H1 (cell line): ENCODE measurements at regions not wholly inside any gene's neighbourhood (a gene's known extent, or its start where the extent isn't known, plus 50 kb on each side); places are given as distances from the start of the nearest gene placed in this dataset.
"Not testable (repeated sequence)": the region's sequence is repeated elsewhere in the genome, so short reads cannot be mapped to it uniquely, and the experiment has no call there.

Experiments used
- CTCF ChIA-PET: fragments of 300-600 bp; sonication (Branson Sonifier 250); formaldehyde crosslinking; loops from one replicate; lab custom pipeline; 2021; ENCODE audit not compliant: partially characterized antibody; lab: Charles Lee
- POLR2A ChIA-PET: fragments of 300-600 bp; sonication (Branson Sonifier 250); formaldehyde crosslinking; loops from one replicate; lab custom pipeline; 2021; ENCODE audit warnings: inconsistent platforms; ENCODE audit not compliant: partially characterized antibody; lab: Charles Lee
- DNase-seq, 2 experiments: peaks; one replicate each; pipeline versions ENCODE4 v3.0.0 to v3.0.0-alpha.2; 2010 to 2022; ENCODE audit warnings: low spot score in 2 of 2, low read depth in 1 of 2, mixed read lengths in 1 of 2
- FAIRE-seq: peaks from 2 replicates; lab custom pipeline; 2011; peaks lifted over from hg19 to GRCh38; lab: Jason Lieb, UNC
- H2AFZ ChIP-seq: 2 replicates; pipeline ENCODE4 v1.8.1; 2012; ENCODE audit warnings: low read length, inconsistent platforms
- H2AK5ac ChIP-seq: 2 replicates; pipeline ENCODE4 v1.6.1; 2013; ENCODE audit warnings: low read depth, low read length
- H2BK120ac ChIP-seq: replicated peaks from 2 replicates; pipeline ENCODE3; 2013; ENCODE audit warnings: low read depth, low read length, inconsistent platforms
- H2BK12ac ChIP-seq: 2 replicates; pipeline ENCODE4 v1.6.1; 2013; ENCODE audit warnings: low read depth, low read length
- H2BK15ac ChIP-seq: 2 replicates; pipeline ENCODE4 v1.6.1; 2013; ENCODE audit warnings: low read length
- H2BK20ac ChIP-seq: 2 replicates; pipeline ENCODE4 v1.6.1; 2013; ENCODE audit warnings: low read length
- H2BK5ac ChIP-seq: 2 replicates; pipeline ENCODE4 v1.6.1; 2013; ENCODE audit warnings: low read depth, low read length
- H3K14ac ChIP-seq: 2 replicates; pipeline ENCODE4 v1.6.1; 2013; ENCODE audit warnings: inconsistent platforms; ENCODE audit not compliant: insufficient read length
- H3K18ac ChIP-seq: 2 replicates; pipeline ENCODE4 v1.6.1; 2013; ENCODE audit warnings: low read length; ENCODE audit errors: extremely low read depth
- H3K23ac ChIP-seq: 2 replicates; pipeline ENCODE4 v1.6.1; 2013; ENCODE audit warnings: inconsistent platforms; ENCODE audit not compliant: insufficient read length
- H3K23me2 ChIP-seq: 2 replicates; pipeline ENCODE4 v1.6.1; 2013; ENCODE audit warnings: low read depth, low read length
- H3K27ac ChIP-seq: 2 replicates; pipeline ENCODE4 v1.6.1; 2011; ENCODE audit warnings: low read depth, low read length, inconsistent platforms
- H3K27me3 ChIP-seq, 4 experiments: replicated peaks in 1 of 4; 1 replicate in 1 of 4; 2 replicates in 3 of 4; pipeline versions ENCODE4 v1.6.1 to v1.8.1; 2011 to 2013; ENCODE audit warnings: low read length in 3 of 4, mild to moderate bottlenecking in 3 of 4, inconsistent platforms in 2 of 4, mixed read lengths in 2 of 4, moderate library complexity in 1 of 4; ENCODE audit not compliant: control insufficient read depth in 3 of 4, insufficient read depth in 3 of 4; ENCODE audit errors: extremely low read depth in 1 of 4
- H3K36me3 ChIP-seq, 4 experiments: 2 replicates each; pipeline versions ENCODE4 v1.6.1 to v1.8.1; 2011 to 2013; ENCODE audit warnings: mild to moderate bottlenecking in 4 of 4, low read length in 3 of 4, moderate library complexity in 2 of 4, control low read depth in 1 of 4, inconsistent platforms in 1 of 4; ENCODE audit not compliant: insufficient read depth in 4 of 4, control insufficient read depth in 2 of 4
- H3K4ac ChIP-seq: replicated peaks from 2 replicates; pipeline ENCODE3; 2013; ENCODE audit warnings: low read length, low read depth, mixed read lengths, inconsistent platforms; ENCODE audit not compliant: insufficient read length
- H3K4me1 ChIP-seq, 4 experiments: replicated peaks in 1 of 4; 1 replicate in 1 of 4; 2 replicates in 3 of 4; pipeline versions ENCODE4 v1.6.1 to v1.8.1; 2011 to 2013; ENCODE audit warnings: low read length in 3 of 4, inconsistent platforms in 2 of 4, mixed read lengths in 1 of 4; ENCODE audit not compliant: insufficient read depth in 4 of 4, control insufficient read depth in 3 of 4
- H3K4me2 ChIP-seq, 2 experiments: 2 replicates each; pipeline versions ENCODE4 v1.6.1 to v1.8.1; 2011 to 2013; ENCODE audit warnings: low read depth in 2 of 2, low read length in 2 of 2, control low read depth in 1 of 2, inconsistent platforms in 1 of 2, mild to moderate bottlenecking in 1 of 2; ENCODE audit not compliant: insufficient read depth in 1 of 2
- H3K4me3 ChIP-seq, 4 experiments: fragments of 200-600, 300-600 bp in 1 of 4; sonication (generic), shearing (Covaris generic), sonication (Bioruptor Twin) in 1 of 4; 2 replicates each; pipeline versions ENCODE4 v1.5.1 to v1.8.1; 2011 to 2016; ENCODE audit warnings: low read length in 4 of 4, low read depth in 3 of 4, control low read depth in 2 of 4, inconsistent platforms in 2 of 4, mild to moderate bottlenecking in 2 of 4, mixed read lengths in 1 of 4, moderate library complexity in 1 of 4; ENCODE audit not compliant: insufficient read depth in 2 of 4; ENCODE audit errors: extremely low read depth in 1 of 4
- H3K56ac ChIP-seq: replicated peaks from 2 replicates; pipeline ENCODE3; 2013; ENCODE audit warnings: low read depth, mild to moderate bottlenecking, mixed read lengths, low read length, inconsistent platforms; ENCODE audit not compliant: insufficient read length
- H3K79me1 ChIP-seq: 2 replicates; pipeline ENCODE4 v1.6.1; 2013; ENCODE audit warnings: low read depth, low read length, control low read depth
- H3K79me2 ChIP-seq, 2 experiments: 2 replicates each; pipeline versions ENCODE4 v1.6.1 to v1.8.1; 2012 to 2013; ENCODE audit warnings: low read length in 2 of 2, mild to moderate bottlenecking in 2 of 2, inconsistent platforms in 1 of 2; ENCODE audit not compliant: insufficient read depth in 2 of 2, control insufficient read depth in 1 of 2
- H3K9ac ChIP-seq, 4 experiments: replicated peaks in 1 of 4; 1 replicate in 1 of 4; 2 replicates in 3 of 4; pipeline versions ENCODE4 v1.6.1 to v1.8.1; 2011 to 2013; ENCODE audit warnings: low read depth in 3 of 4, low read length in 3 of 4, control low read depth in 2 of 4, mild to moderate bottlenecking in 2 of 4, moderate library complexity in 2 of 4, inconsistent platforms in 1 of 4; ENCODE audit errors: extremely low read depth in 1 of 4
- H3K9me3 ChIP-seq, 2 experiments: 2 replicates each; pipeline versions ENCODE4 v1.6.1 to v1.8.1; 2012 to 2013; ENCODE audit warnings: mild to moderate bottlenecking in 2 of 2, moderate library complexity in 2 of 2, control low read depth in 1 of 2, inconsistent platforms in 1 of 2, low read depth in 1 of 2, low read length in 1 of 2, mixed read lengths in 1 of 2; ENCODE audit not compliant: insufficient read depth in 2 of 2
- H4K20me1 ChIP-seq, 2 experiments: replicated peaks in 1 of 2; 2 replicates each; pipeline versions ENCODE3 to v1.8.1; 2011 to 2013; ENCODE audit warnings: inconsistent platforms in 2 of 2, low read length in 2 of 2, mild to moderate bottlenecking in 1 of 2; ENCODE audit not compliant: insufficient read depth in 2 of 2, control insufficient read depth in 1 of 2
- H4K5ac ChIP-seq: 2 replicates; pipeline ENCODE4 v1.6.1; 2013; ENCODE audit warnings: low read length, low read depth, mixed read lengths, inconsistent platforms; ENCODE audit not compliant: insufficient read length
- H4K8ac ChIP-seq: 2 replicates; pipeline ENCODE4 v1.8.0; 2013; ENCODE audit warnings: mild to moderate bottlenecking, moderate library complexity, low read length, inconsistent platforms; ENCODE audit not compliant: insufficient read depth; ENCODE audit errors: extremely low read depth
- H4K91ac ChIP-seq: replicated peaks from 2 replicates; pipeline ENCODE3; 2013; ENCODE audit warnings: low read length, mixed read lengths, inconsistent platforms; ENCODE audit not compliant: insufficient read length
- WGBS, 2 experiments: shearing (Covaris generic) in 1 of 2; methylation state at CpG; one replicate each; pipeline versions ENCODE4 v1.1.6 to v1.1.7; 2013 to 2015; ENCODE audit warnings: low lambda C conversion rate in 2 of 2, mixed read lengths in 2 of 2, inconsistent platforms in 1 of 2, low coverage in 1 of 2, missing lambda C conversion rate in 1 of 2; ENCODE audit not compliant: insufficient replicate concordance in 2 of 2, insufficient coverage in 1 of 2, insufficient read length in 1 of 2; ENCODE audit errors: extremely low coverage in 1 of 2, missing lambda C conversion rate in 1 of 2; 5-methylcytosine and 5-hydroxymethylcytosine counted together

DNA sequence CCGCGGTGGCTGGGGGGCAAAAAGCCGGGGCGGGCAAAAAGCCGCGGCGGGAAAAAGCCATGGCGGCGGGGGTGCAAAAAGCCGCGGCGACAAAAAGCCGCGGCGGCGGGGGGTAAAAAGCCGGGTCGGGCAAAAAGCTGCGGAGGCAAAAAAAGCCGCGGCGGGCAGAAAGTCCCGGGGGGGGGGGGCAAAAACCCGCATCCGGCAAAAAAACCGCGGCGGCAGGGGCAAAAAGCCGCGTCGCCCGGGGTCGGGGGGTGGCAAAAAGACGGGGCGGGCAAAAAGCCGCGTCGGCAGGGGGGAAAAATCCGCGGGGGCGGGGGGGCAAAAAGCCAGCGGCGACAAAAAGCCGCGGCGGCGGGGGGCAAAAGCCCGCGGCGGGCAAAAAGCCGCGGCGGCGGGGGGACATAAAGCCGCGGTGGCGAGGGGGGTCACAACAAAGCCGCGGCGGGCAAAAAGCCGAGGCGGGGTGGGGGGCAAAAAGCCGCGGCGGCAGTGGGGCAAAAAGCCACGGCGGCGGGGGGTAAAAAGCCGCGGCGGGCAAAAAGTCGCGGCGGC, 1634.4 kb downstream of the RPIA start:
- H3K4ac ChIP-seq, H2BK12ac ChIP-seq, H4K5ac ChIP-seq, H2BK5ac ChIP-seq, CTCF ChIA-PET, H3K27ac ChIP-seq, H2BK120ac ChIP-seq, H3K79me2 ChIP-seq, H2AFZ ChIP-seq, H4K20me1 ChIP-seq, H3K4me2 ChIP-seq, H3K14ac ChIP-seq, H2AK5ac ChIP-seq, H3K4me3 ChIP-seq, H3K56ac ChIP-seq, H4K91ac ChIP-seq, H3K27me3 ChIP-seq, H3K23ac ChIP-seq, H3K79me1 ChIP-seq, H2BK15ac ChIP-seq, FAIRE-seq, H2BK20ac ChIP-seq, H3K23me2 ChIP-seq, POLR2A ChIA-PET, H3K18ac ChIP-seq, H4K8ac ChIP-seq, H3K36me3 ChIP-seq, H3K9me3 ChIP-seq, H3K4me1 ChIP-seq, H3K9ac ChIP-seq, DNase-seq: not testable (repeated sequence)
- no CpG with 5 or more reads among the region's 74 CpGs for WGBS, 2 experiments

DNA sequence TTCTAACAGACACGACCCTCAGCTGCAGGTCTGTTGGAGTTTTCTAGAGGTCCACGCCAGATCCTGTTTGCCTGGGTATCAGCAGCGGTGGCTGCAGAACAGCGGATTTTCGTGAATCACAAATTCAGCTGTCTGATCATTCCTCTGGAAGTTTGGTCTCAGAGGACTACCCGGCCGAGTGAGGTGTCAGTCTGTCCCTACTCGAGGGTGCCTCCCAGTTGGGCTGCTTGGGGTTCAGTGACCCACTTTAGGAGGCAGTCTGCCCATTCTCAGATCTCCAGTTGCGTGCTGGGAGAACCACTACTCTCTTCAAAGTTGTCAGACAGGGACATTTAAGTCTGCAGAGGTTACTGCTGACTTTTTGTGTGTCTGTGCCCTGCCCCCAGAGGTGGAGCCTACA, 1664.1 kb downstream of the RPIA start:
- CTCF ChIA-PET, H2BK15ac ChIP-seq, H3K56ac ChIP-seq, H3K27me3 ChIP-seq, H3K23me2 ChIP-seq, H2AK5ac ChIP-seq, H3K18ac ChIP-seq, H2BK5ac ChIP-seq, H2BK20ac ChIP-seq, H2AFZ ChIP-seq, H3K4me2 ChIP-seq, H3K4me1 ChIP-seq, H3K27ac ChIP-seq, H3K79me2 ChIP-seq, H3K9ac ChIP-seq, H4K5ac ChIP-seq, FAIRE-seq, H4K20me1 ChIP-seq, H2BK120ac ChIP-seq, H4K91ac ChIP-seq, H3K36me3 ChIP-seq, H2BK12ac ChIP-seq, H4K8ac ChIP-seq, POLR2A ChIA-PET, DNase-seq, H3K23ac ChIP-seq, H3K4ac ChIP-seq, H3K79me1 ChIP-seq, H3K14ac ChIP-seq, H3K4me3 ChIP-seq: not testable (repeated sequence)
- H3K9me3 ChIP-seq, result peaks cover 0 to 12% of the 10 kb centered on the region in 2 experiments; a peak in 1 of 4 replicates
- WGBS, 2 experiments, result 83% methylated on average over 8 of the region's 9 CpGs; no CpG with 5 or more reads in 1 of the 2 experiments
